ENCODE measurements at regions not wholly inside any gene's neighbourhood (a gene's known extent, or its start where the extent isn't known, plus 50 kb on each side); places are given as distances from the start of the nearest gene placed in this dataset.

DNA sequence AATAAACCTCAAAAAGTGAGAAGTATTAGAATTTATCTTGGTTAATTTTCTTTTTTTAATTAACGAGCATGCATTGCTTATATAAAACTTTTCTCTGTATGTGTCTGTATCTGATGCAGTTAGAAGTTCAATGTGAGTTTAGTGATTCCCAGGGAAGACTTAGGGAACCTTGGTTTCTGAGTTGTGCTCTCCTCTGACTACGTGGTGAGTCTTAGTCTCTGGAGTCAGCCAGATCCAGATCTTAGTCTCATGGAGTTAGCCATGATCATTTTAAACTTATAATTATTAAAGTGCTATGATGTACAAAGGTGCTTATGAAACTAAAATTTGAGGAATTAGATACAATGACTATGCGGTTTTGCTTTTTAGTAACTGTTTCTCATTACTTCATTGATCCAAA lies 285.3 kb upstream of the DMRT1 start:
- Mint-ChIP-seq H3K36me3 (ENCODE audit: unreplicated experiment) (no peaks in the 10 kb centered on the region), H3K27ac (ENCODE audit: unreplicated experiment) (no peak overlapping the region), H3K27me3 (ENCODE audit: unreplicated experiment) (peaks cover 16% of the 10 kb centered on the region), H3K4me3 (ENCODE audit: unreplicated experiment) (no peak overlapping the region), H3K4me1 (ENCODE audit: unreplicated experiment) (no peaks in the 10 kb centered on the region), H3K9me3 (ENCODE audit: unreplicated experiment) (no peaks in the 10 kb centered on the region)
- TF ChIP-seq, protein P1, sequence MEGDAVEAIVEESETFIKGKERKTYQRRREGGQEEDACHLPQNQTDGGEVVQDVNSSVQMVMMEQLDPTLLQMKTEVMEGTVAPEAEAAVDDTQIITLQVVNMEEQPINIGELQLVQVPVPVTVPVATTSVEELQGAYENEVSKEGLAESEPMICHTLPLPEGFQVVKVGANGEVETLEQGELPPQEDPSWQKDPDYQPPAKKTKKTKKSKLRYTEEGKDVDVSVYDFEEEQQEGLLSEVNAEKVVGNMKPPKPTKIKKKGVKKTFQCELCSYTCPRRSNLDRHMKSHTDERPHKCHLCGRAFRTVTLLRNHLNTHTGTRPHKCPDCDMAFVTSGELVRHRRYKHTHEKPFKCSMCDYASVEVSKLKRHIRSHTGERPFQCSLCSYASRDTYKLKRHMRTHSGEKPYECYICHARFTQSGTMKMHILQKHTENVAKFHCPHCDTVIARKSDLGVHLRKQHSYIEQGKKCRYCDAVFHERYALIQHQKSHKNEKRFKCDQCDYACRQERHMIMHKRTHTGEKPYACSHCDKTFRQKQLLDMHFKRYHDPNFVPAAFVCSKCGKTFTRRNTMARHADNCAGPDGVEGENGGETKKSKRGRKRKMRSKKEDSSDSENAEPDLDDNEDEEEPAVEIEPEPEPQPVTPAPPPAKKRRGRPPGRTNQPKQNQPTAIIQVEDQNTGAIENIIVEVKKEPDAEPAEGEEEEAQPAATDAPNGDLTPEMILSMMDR (IDR thresholded peaks at IDR 0.05) = no peak
- no peak for DNase-seq (ENCODE audit: extremely low spot score, unreplicated experiment)

DNA sequence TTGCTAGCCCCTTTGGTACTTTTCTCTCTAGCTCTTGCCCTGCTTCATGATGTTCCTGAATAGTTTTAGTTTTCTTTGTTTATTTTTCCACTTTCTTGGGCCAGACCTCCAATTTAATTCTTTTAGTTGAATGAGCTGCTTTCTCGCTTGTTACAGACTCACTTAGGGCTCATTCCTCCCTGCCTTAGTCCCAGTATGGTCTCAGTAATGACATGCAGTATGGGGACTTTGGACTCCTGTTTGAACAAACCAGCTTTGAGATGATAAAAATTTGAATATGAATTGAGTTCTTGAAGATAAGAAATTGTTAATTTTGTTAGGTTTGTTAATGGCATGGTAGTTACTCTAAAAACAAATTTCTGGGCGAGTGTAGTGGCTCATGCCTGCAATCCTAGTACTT lies 284.8 kb upstream of the DMRT1 start:
- DNase-seq (ENCODE audit: extremely low spot score, unreplicated experiment) = no peak
- Mint-ChIP-seq H3K9me3 (ENCODE audit: unreplicated experiment) (no peaks in the 10 kb centered on the region), H3K36me3 (ENCODE audit: unreplicated experiment) (no peaks in the 10 kb centered on the region), H3K27me3 (ENCODE audit: unreplicated experiment) (peaks cover 16% of the 10 kb centered on the region), H3K4me3 (ENCODE audit: unreplicated experiment) (no peak overlapping the region), H3K27ac (ENCODE audit: unreplicated experiment) (no peak overlapping the region), H3K4me1 (ENCODE audit: unreplicated experiment) (no peaks in the 10 kb centered on the region)
- TF ChIP-seq, protein P1 (IDR thresholded peaks at IDR 0.05) = no peak

DNA sequence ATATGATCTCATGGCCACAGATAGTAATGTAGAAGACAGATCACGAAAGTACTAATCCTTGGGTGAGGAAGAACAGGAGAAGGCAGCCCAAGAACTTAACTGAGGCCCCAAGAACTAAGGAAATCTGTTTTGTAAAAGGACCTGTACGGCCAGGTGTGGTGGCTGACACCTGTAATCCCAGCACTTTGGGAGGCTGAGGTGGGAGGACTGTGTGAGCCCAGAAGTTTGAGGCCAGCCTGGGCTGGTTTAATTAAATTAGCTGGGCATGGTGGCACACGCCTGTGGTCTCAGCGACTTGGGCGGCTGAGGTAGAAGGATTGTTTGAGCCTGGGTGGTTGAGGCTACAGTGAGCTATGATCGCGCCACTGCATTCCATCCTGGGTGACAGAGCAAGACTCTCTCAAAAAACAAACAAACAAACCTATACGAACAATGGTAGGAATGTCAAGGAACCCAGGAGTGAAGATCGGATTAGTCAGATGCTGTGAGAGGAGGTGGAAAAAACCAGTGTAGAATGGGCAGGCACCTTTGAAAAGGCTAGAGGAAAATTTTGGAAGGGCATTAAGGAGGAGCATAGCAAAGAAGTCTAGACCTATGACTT lies 283.8 kb upstream of the DMRT1 start:
- no peaks in the 10 kb centered on the region for H3K9me3 Mint-ChIP-seq (ENCODE audit: unreplicated experiment)
- H3K27ac Mint-ChIP-seq (ENCODE audit: unreplicated experiment) = no peak overlapping the region
- TF ChIP-seq, protein P1 (IDR thresholded peaks at IDR 0.05) = no peak
- DNase-seq (ENCODE audit: extremely low spot score, unreplicated experiment) = no peak
- no peaks in the 10 kb centered on the region for H3K36me3 Mint-ChIP-seq (ENCODE audit: unreplicated experiment)
- no peak overlapping the region for H3K4me3 Mint-ChIP-seq (ENCODE audit: unreplicated experiment)
- peaks cover 16% of the 10 kb centered on the region for H3K27me3 Mint-ChIP-seq (ENCODE audit: unreplicated experiment)
- no peaks in the 10 kb centered on the region for H3K4me1 Mint-ChIP-seq (ENCODE audit: unreplicated experiment)

DNA sequence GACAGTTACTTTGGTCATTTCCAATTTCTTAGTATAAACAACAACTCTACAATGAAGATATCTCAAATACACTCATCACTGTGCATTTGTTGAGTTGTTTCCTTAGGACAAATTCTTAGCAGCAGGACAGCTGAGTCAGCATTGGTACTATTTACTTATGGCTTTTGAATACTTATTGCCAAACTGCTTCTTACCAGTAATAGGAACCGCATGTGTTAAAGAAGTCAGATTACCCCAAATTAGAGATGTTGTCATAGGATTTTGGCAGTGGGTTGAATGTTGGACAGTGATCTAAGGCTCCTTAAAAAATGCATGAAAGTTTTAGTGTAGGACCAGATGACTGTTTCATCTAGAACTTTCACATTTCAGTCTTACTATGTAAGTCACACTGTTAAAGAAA lies 280.1 kb upstream of the DMRT1 start:
- DNase-seq (ENCODE audit: extremely low spot score, unreplicated experiment) = no peak
- peaks cover 13% of the 10 kb centered on the region for H3K27me3 Mint-ChIP-seq (ENCODE audit: unreplicated experiment)
- no peaks in the 10 kb centered on the region for H3K9me3 Mint-ChIP-seq (ENCODE audit: unreplicated experiment)
- H3K36me3 Mint-ChIP-seq (ENCODE audit: unreplicated experiment) = no peaks in the 10 kb centered on the region
- TF ChIP-seq, protein P1 (IDR thresholded peaks at IDR 0.05) = no peak
- no peaks in the 10 kb centered on the region for H3K4me1 Mint-ChIP-seq (ENCODE audit: unreplicated experiment)
- H3K4me3 Mint-ChIP-seq (ENCODE audit: unreplicated experiment) = no peak overlapping the region
- no peak overlapping the region for H3K27ac Mint-ChIP-seq (ENCODE audit: unreplicated experiment)

DNA sequence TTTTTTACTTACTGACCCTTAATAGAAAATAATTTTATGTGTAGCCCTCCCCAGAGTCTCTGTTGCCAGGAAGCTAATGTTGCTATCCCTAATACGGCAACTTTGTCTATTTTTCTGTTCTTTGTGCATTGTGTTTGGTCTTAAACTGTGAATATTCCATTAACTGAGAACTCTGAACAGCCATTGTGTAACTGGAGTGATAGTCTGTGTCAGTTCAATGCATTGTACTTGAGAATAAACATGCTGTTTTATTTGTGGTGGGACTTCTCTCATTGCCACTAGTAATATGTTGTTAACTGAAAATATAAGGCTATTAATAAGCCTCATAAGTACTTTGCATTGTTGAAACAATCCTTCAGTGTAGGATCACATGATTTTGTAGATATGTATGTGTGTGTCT lies 278.3 kb upstream of the DMRT1 start:
- no peak for DNase-seq (ENCODE audit: extremely low spot score, unreplicated experiment)
- Mint-ChIP-seq H3K27me3 (ENCODE audit: unreplicated experiment) (peaks cover 9% of the 10 kb centered on the region), H3K27ac (ENCODE audit: unreplicated experiment) (no peak overlapping the region), H3K9me3 (ENCODE audit: unreplicated experiment) (no peaks in the 10 kb centered on the region), H3K4me3 (ENCODE audit: unreplicated experiment) (no peak overlapping the region), H3K4me1 (ENCODE audit: unreplicated experiment) (no peaks in the 10 kb centered on the region), H3K36me3 (ENCODE audit: unreplicated experiment) (no peaks in the 10 kb centered on the region)
- TF ChIP-seq, protein P1 (IDR thresholded peaks at IDR 0.05) = no peak

Measured in osteocyte (in vitro differentiated cells).